EH (cell line): ENCODE measurements at regions not wholly inside any gene's neighbourhood (a gene's known extent, or its start where the extent isn't known, plus 50 kb on each side); places are given as distances from the start of the nearest gene placed in this dataset.

ENCODE experiments used
- DNase-seq: peaks from one replicate; pipeline ENCODE4 v3.0.0-alpha.2; 2015; ENCODE audit warnings: low read depth

GRCh38 chr6:167049275-167049674 is 50.1 kb downstream of the CEP43 start:
- DNase-seq, result no peak

DNA sequence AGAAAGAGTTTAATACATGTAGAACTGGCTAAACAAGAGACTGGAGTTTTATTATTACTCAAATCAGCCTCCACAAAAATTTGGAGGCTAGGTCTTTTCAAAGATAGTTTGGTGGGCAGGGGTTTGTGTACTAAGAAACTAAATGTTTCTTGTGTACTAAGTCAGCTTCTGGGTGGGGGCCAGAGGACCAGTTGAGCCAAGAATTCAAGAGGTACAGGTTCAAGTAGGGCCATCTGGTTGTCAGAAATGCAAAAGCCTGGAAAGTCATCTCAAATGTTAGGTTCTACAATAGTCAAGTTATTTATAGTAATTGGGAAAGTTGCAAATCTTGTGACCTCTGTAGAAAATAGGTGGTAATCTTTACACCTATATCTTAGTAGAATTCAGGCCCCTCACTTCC is 51.7 kb downstream of the CEP43 start:
- DNase-seq, result no peak

DNA sequence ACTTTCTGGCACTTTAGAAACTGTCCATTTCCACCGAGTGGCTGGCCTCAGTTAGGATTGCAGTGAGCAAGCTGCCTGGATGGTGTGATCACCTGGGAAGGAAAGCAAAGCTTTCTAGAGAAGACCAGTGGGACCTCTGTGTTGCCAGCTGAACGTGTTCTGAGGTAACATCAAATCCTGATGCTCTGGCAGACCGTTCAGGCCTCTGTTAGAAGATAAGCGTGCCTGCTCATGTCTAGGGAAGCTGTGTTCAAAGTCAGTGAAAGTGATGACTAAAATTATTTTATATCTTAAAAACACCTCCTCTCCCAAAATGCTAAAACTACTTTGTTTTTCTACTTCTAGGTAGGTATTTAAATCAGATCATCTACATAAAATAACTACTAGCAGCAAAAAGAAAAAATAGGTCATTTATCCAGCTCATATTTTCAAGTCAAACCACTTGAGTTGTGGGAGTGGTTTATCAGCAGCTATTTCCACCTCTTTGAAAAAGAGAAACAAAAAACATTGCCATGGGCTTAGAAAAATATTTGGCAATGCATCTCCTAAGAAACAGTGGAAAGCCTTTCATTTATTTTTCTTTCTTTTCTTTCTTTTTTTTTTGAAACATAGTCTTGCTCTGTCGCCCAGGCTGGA is 54.8 kb downstream of the CEP43 start:
- DNase-seq, result no peak

DNA sequence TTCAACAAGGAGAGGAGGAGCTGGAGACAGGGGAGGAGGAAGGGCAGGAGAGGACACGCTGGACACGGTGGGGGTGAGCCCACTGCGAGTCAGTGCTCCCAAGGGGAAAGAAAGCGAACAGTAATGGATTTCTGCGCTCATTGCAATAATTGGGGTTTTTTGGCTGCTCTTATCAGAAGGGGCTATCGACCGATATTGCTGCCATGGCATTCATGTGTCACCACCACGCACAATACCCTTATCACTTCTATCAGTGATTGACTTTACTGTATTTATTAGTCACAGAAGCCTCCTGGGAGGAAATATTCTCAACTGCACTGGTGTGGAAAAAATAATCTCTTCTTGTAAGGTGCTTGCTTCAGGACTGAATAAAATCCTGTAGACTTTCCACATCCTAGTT is 55.8 kb downstream of the CEP43 start:
- DNase-seq, result no peak

- DNase-seq, result peak; percentile 5
These were observed 57.2 kb downstream of the CEP43 start for GRCh38 chr6:167056370-167056769.

- DNase-seq, result no peak
These were observed 59.1 kb downstream of the CEP43 start for GRCh38 chr6:167058261-167058660.
